ENCODE measurements at regions not wholly inside any gene's neighbourhood (a gene's known extent, or its start where the extent isn't known, plus 50 kb on each side); places are given as distances from the start of the nearest gene placed in this dataset.

- TF ChIP-seq, protein P1, sequence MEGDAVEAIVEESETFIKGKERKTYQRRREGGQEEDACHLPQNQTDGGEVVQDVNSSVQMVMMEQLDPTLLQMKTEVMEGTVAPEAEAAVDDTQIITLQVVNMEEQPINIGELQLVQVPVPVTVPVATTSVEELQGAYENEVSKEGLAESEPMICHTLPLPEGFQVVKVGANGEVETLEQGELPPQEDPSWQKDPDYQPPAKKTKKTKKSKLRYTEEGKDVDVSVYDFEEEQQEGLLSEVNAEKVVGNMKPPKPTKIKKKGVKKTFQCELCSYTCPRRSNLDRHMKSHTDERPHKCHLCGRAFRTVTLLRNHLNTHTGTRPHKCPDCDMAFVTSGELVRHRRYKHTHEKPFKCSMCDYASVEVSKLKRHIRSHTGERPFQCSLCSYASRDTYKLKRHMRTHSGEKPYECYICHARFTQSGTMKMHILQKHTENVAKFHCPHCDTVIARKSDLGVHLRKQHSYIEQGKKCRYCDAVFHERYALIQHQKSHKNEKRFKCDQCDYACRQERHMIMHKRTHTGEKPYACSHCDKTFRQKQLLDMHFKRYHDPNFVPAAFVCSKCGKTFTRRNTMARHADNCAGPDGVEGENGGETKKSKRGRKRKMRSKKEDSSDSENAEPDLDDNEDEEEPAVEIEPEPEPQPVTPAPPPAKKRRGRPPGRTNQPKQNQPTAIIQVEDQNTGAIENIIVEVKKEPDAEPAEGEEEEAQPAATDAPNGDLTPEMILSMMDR (IDR thresholded peaks at IDR 0.05): no peak
- TF ChIP-seq POLR2A (IDR thresholded peaks at IDR 0.05): no peak
Measured at GRCh38 chr7:54080971-54081370, 461.2 kb upstream of the VSTM2A start.

Data from body of pancreas (tissue), 4 donors.